Panc1 (cell line): ENCODE measurements at regions not wholly inside any gene's neighbourhood (a gene's known extent, or its start where the extent isn't known, plus 50 kb on each side); places are given as distances from the start of the nearest gene placed in this dataset.

Experiments
- ATAC-seq: fragments of 200-7000 bp; cut with Tn5 transposase; 2 replicates; pipeline ENCODE4 v1.9.1; 2020; ENCODE audit warnings: mild to moderate bottlenecking, moderate library complexity
- BruUV-seq: library from RNA; stranded (reverse); fragments of 400-500 nt; replicated peaks from 2 replicates; lab custom pipeline; 2021; lab: Mats Ljungman, UMichigan
- CTCF ChIA-PET: fragments of 300-600 bp; sonication (Branson Sonifier 250); formaldehyde crosslinking; loops from one replicate; lab custom pipeline; 2022; ENCODE audit warnings: antibody characterized with exemption; lab: Charles Lee
- POLR2A ChIA-PET: fragments of 300-600 bp; sonication (Branson Sonifier 250); formaldehyde crosslinking; loops from one replicate; lab custom pipeline; 2022; ENCODE audit warnings: antibody characterized with exemption; lab: Charles Lee
- DNase-seq: peaks from one replicate; pipeline ENCODE4 v3.0.0-alpha.2; 2010; ENCODE audit warnings: low read depth, low spot score
- H3K27ac ChIP-seq: 2 replicates; pipeline ENCODE4 v1.5.1; 2011; ENCODE audit warnings: mild to moderate bottlenecking, low read length, inconsistent platforms
- H3K27me3 ChIP-seq: fragments of 200-500 bp; sonication (Bioruptor generic); 2 replicates; pipeline ENCODE4 v1.6.0; 2014; ENCODE audit warnings: low read length, inconsistent platforms; ENCODE audit not compliant: control insufficient read depth, insufficient read depth
- H3K36me3 ChIP-seq: fragments of 200-500 bp; sonication (Bioruptor generic); 2 replicates; pipeline ENCODE4 v1.5.1; 2014; ENCODE audit warnings: inconsistent platforms, mild to moderate bottlenecking, low read length, moderate library complexity; ENCODE audit not compliant: control insufficient read depth, insufficient read depth
- H3K4me1 ChIP-seq: 2 replicates; pipeline ENCODE4 v1.5.1; 2011; ENCODE audit warnings: inconsistent platforms, mild to moderate bottlenecking, low read length, moderate library complexity; ENCODE audit not compliant: control insufficient read depth, insufficient read depth
- H3K4me3 ChIP-seq, 2 experiments: 2 replicates each; pipeline ENCODE4 v1.5.1; 2011 to 2012; ENCODE audit warnings: low read depth in 2 of 2, low read length in 2 of 2, mild to moderate bottlenecking in 2 of 2, inconsistent platforms in 1 of 2, moderate library complexity in 1 of 2
- H3K9me3 ChIP-seq: fragments of 200-500 bp; sonication (Bioruptor generic); 2 replicates; pipeline ENCODE4 v1.5.1; 2014; ENCODE audit warnings: low read depth, mild to moderate bottlenecking, inconsistent platforms, low read length, moderate library complexity; ENCODE audit not compliant: control insufficient read depth, insufficient read depth
- CTCF ChIP-seq: fragments of 450-650 bp; IDR thresholded peaks from 2 replicates; pipeline ENCODE4 v1.5.1; 2017; ENCODE audit warnings: mild to moderate bottlenecking
- POLR2AphosphoS5 ChIP-seq: IDR thresholded peaks from 2 replicates; pipeline ENCODE4 v1.6.1; 2012; ENCODE audit warnings: mild to moderate bottlenecking, low read depth, low read length, moderate library complexity
- REST ChIP-seq, 2 experiments: IDR thresholded peaks; 2 replicates each; pipeline ENCODE4 v1.6.1; 2011 to 2012; ENCODE audit warnings: low read depth in 2 of 2, control low read depth in 1 of 2, low read length in 1 of 2, mild to moderate bottlenecking in 1 of 2, moderate library complexity in 1 of 2; ENCODE audit not compliant: insufficient read depth in 1 of 2
- SIN3A ChIP-seq: IDR thresholded peaks from 2 replicates; pipeline ENCODE4 v1.6.1; 2012; ENCODE audit warnings: low read depth, mild to moderate bottlenecking, low read length, moderate library complexity, borderline replicate concordance; ENCODE audit not compliant: insufficient read depth
- TCF7L2 ChIP-seq: IDR thresholded peaks from 2 replicates; pipeline ENCODE4 v1.6.1; 2011; ENCODE audit warnings: mild to moderate bottlenecking, low read depth, low read length, inconsistent platforms
- in situ Hi-C: cut with HindIII; loops from 2 replicates; pipeline ENCODE4 v1.10.0; 2016; ENCODE audit warnings: low sequenced_read_pairs, low pct_unique_long_range_greater_than_20kb
- intact Hi-C: fragments of 100-400 bp; cut with micrococcal nuclease; formaldehyde crosslinking; loops from one replicate; pipeline ENCODE4 v1.10.0; 2022; ENCODE audit not compliant: unreplicated experiment

- H3K4me3 ChIP-seq: no peak overlapping the region
- H3K27me3 ChIP-seq: no peaks in the 10 kb centered on the region
- no peak overlapping the region for H3K27ac ChIP-seq
- BruUV-seq: no TSS peak
- intact Hi-C loops: no loop called here
- ChIA-PET CTCF (interaction anchor here (0.6 kb wide), 1 partner anchor 880 kb away, joined by 5 read pairs; no protein-coding TSS in a partner anchor), POLR2A (no interaction called here)
- no peaks in the 10 kb centered on the region for H3K4me1 ChIP-seq
- ATAC-seq (no peak), DNase-seq (no peak)
- no peaks in the 10 kb centered on the region for H3K9me3 ChIP-seq
- TF ChIP-seq POLR2AphosphoS5 (no peak), TCF7L2 (no peak), SIN3A (no peak), CTCF (no peak), REST (IDR thresholded peaks at IDR 0.05; ENCODE audit: insufficient read depth in 1 of 2, low read depth in 2 of 2, low read length in 1 of 2) (no peak)
- no peaks in the 10 kb centered on the region for H3K36me3 ChIP-seq
- in situ Hi-C loops: no loop called here
Observed at GRCh38 chr1:184163674-184164465, 112.3 kb downstream of the TSEN15 start.

GRCh38 chr1:184164536-184164935 lies 113.0 kb downstream of the TSEN15 start:
- POLR2A ChIA-PET: no interaction called here

More at GRCh38 chr1:184164536-184164935, 113.0 kb downstream of the TSEN15 start:
- no peaks in the 10 kb centered on the region for H3K9me3 ChIP-seq
- no peaks in the 10 kb centered on the region for H3K36me3 ChIP-seq
- TF ChIP-seq REST (IDR thresholded peaks at IDR 0.05; ENCODE audit: insufficient read depth in 1 of 2, low read depth in 2 of 2, low read length in 1 of 2): no peak
- no peak for DNase-seq
- in situ Hi-C loops: no loop called here
- no peak overlapping the region for H3K27ac ChIP-seq
- no peak overlapping the region for H3K4me3 ChIP-seq
- no peaks in the 10 kb centered on the region for H3K4me1 ChIP-seq
- H3K27me3 ChIP-seq: no peaks in the 10 kb centered on the region
- ATAC-seq: no peak
- intact Hi-C loops: no loop called here
- CTCF ChIA-PET: no interaction called here
- BruUV-seq: no TSS peak
